ENCODE measurements at regions not wholly inside any gene's neighbourhood (a gene's known extent, or its start where the extent isn't known, plus 50 kb on each side); places are given as distances from the start of the nearest gene placed in this dataset.

- H3K9me3 ChIP-seq (ENCODE audit: control insufficient read depth, insufficient read depth, low read depth, low read length), result no peaks in the 10 kb centered on the region
- H3K27me3 ChIP-seq (ENCODE audit: control insufficient read depth, insufficient read depth, low read length), result no peaks in the 10 kb centered on the region
- H3K9ac ChIP-seq (ENCODE audit: low read length), result no peak overlapping the region
- H3K4me1 ChIP-seq (ENCODE audit: control insufficient read depth, insufficient read depth, low read length), result 0 out of 2 replicates have a peak, but pooled peaks cover 4% of the 10 kb centered on the region
- H3K27ac ChIP-seq (ENCODE audit: low read depth, low read length), result no peak overlapping the region
- H3K4me3 ChIP-seq (ENCODE audit: low read depth, low read length), result no peak overlapping the region
- no peaks in the 10 kb centered on the region for H3K36me3 ChIP-seq (ENCODE audit: control insufficient read depth, insufficient read depth, low read length)
Measured at GRCh38 chr10:43939389-43939938, 290.8 kb upstream of the ZNF32 start.

- Histone ChIP-seq H3K4me3 (ENCODE audit: low read depth, low read length) (no peak overlapping the region), H3K9me3 (ENCODE audit: control insufficient read depth, insufficient read depth, low read depth, low read length) (peaks cover 3% of the 10 kb centered on the region; the same call in 1 of the 2 replicates), H3K9ac (ENCODE audit: low read length) (no peak overlapping the region), H3K27ac (ENCODE audit: low read depth, low read length) (no peak overlapping the region), H3K4me1 (ENCODE audit: control insufficient read depth, insufficient read depth, low read length) (0 out of 2 replicates have a peak, but pooled peaks cover 4% of the 10 kb centered on the region), H3K36me3 (ENCODE audit: control insufficient read depth, insufficient read depth, low read length) (no peaks in the 10 kb centered on the region), H3K27me3 (ENCODE audit: control insufficient read depth, insufficient read depth, low read length) (no peaks in the 10 kb centered on the region)
Measured at GRCh38 chr10:43938810-43939209, 290.1 kb upstream of the ZNF32 start.

GRCh38 chr10:43931308-43931930 is 282.7 kb upstream of the ZNF32 start:
- Histone ChIP-seq H3K9ac (ENCODE audit: low read length) (no peak overlapping the region), H3K27ac (ENCODE audit: low read depth, low read length) (no peak overlapping the region), H3K4me3 (ENCODE audit: low read depth, low read length) (no peak overlapping the region), H3K36me3 (ENCODE audit: control insufficient read depth, insufficient read depth, low read length) (no peaks in the 10 kb centered on the region), H3K27me3 (ENCODE audit: control insufficient read depth, insufficient read depth, low read length) (peaks cover 4% of the 10 kb centered on the region; the same call in 1 of the 2 replicates), H3K9me3 (ENCODE audit: control insufficient read depth, insufficient read depth, low read depth, low read length) (peaks cover 6% of the 10 kb centered on the region; the same call in 1 of the 2 replicates), H3K4me1 (ENCODE audit: control insufficient read depth, insufficient read depth, low read length) (no peaks in the 10 kb centered on the region)

GRCh38 chr10:43930777-43931176 is 282.1 kb upstream of the ZNF32 start:
- no peaks in the 10 kb centered on the region for H3K4me1 ChIP-seq (ENCODE audit: control insufficient read depth, insufficient read depth, low read length)
- no peak overlapping the region for H3K27ac ChIP-seq (ENCODE audit: low read depth, low read length)
- H3K9ac ChIP-seq (ENCODE audit: low read length), result no peak overlapping the region
- H3K4me3 ChIP-seq (ENCODE audit: low read depth, low read length), result no peak overlapping the region
- H3K36me3 ChIP-seq (ENCODE audit: control insufficient read depth, insufficient read depth, low read length), result no peaks in the 10 kb centered on the region
- peaks cover 4% of the 10 kb centered on the region; the same call in 1 of the 2 replicates for H3K27me3 ChIP-seq (ENCODE audit: control insufficient read depth, insufficient read depth, low read length)
- H3K9me3 ChIP-seq (ENCODE audit: control insufficient read depth, insufficient read depth, low read depth, low read length), result peaks cover 6% of the 10 kb centered on the region; the same call in 1 of the 2 replicates

GRCh38 chr10:43930243-43930642 is 281.6 kb upstream of the ZNF32 start:
- H3K9me3 ChIP-seq (ENCODE audit: control insufficient read depth, insufficient read depth, low read depth, low read length), result peaks cover 6% of the 10 kb centered on the region; the same call in 1 of the 2 replicates
- H3K27ac ChIP-seq (ENCODE audit: low read depth, low read length), result no peak overlapping the region
- no peak overlapping the region for H3K4me3 ChIP-seq (ENCODE audit: low read depth, low read length)
- H3K27me3 ChIP-seq (ENCODE audit: control insufficient read depth, insufficient read depth, low read length), result peaks cover 4% of the 10 kb centered on the region; the same call in 1 of the 2 replicates
- no peaks in the 10 kb centered on the region for H3K4me1 ChIP-seq (ENCODE audit: control insufficient read depth, insufficient read depth, low read length)
- H3K36me3 ChIP-seq (ENCODE audit: control insufficient read depth, insufficient read depth, low read length), result no peaks in the 10 kb centered on the region
- no peak overlapping the region for H3K9ac ChIP-seq (ENCODE audit: low read length)

- no peaks in the 10 kb centered on the region for H3K4me1 ChIP-seq (ENCODE audit: control insufficient read depth, insufficient read depth, low read length)
- no peak overlapping the region for H3K27ac ChIP-seq (ENCODE audit: low read depth, low read length)
- peaks cover 4% of the 10 kb centered on the region; the same call in 1 of the 2 replicates for H3K27me3 ChIP-seq (ENCODE audit: control insufficient read depth, insufficient read depth, low read length)
- no peaks in the 10 kb centered on the region for H3K36me3 ChIP-seq (ENCODE audit: control insufficient read depth, insufficient read depth, low read length)
- H3K4me3 ChIP-seq (ENCODE audit: low read depth, low read length), result no peak overlapping the region
- H3K9me3 ChIP-seq (ENCODE audit: control insufficient read depth, insufficient read depth, low read depth, low read length), result peaks cover 6% of the 10 kb centered on the region; the same call in 1 of the 2 replicates
- H3K9ac ChIP-seq (ENCODE audit: low read length), result no peak overlapping the region
Measured at GRCh38 chr10:43929122-43929521, 280.4 kb upstream of the ZNF32 start.

GRCh38 chr10:43928425-43928968 is 279.8 kb upstream of the ZNF32 start:
- no peaks in the 10 kb centered on the region for H3K4me1 ChIP-seq (ENCODE audit: control insufficient read depth, insufficient read depth, low read length)
- H3K27me3 ChIP-seq (ENCODE audit: control insufficient read depth, insufficient read depth, low read length), result peaks cover 4% of the 10 kb centered on the region; the same call in 1 of the 2 replicates
- no peak overlapping the region for H3K4me3 ChIP-seq (ENCODE audit: low read depth, low read length)
- H3K36me3 ChIP-seq (ENCODE audit: control insufficient read depth, insufficient read depth, low read length), result no peaks in the 10 kb centered on the region
- no peak overlapping the region for H3K9ac ChIP-seq (ENCODE audit: low read length)
- no peak overlapping the region for H3K27ac ChIP-seq (ENCODE audit: low read depth, low read length)
- H3K9me3 ChIP-seq (ENCODE audit: control insufficient read depth, insufficient read depth, low read depth, low read length), result no peaks in the 10 kb centered on the region

GRCh38 chr10:43926875-43927406 is 278.3 kb upstream of the ZNF32 start:
- Histone ChIP-seq H3K9ac (ENCODE audit: low read length) (no peak overlapping the region), H3K4me1 (ENCODE audit: control insufficient read depth, insufficient read depth, low read length) (no peaks in the 10 kb centered on the region), H3K36me3 (ENCODE audit: control insufficient read depth, insufficient read depth, low read length) (no peaks in the 10 kb centered on the region), H3K27ac (ENCODE audit: low read depth, low read length) (no peak overlapping the region), H3K9me3 (ENCODE audit: control insufficient read depth, insufficient read depth, low read depth, low read length) (no peaks in the 10 kb centered on the region), H3K27me3 (ENCODE audit: control insufficient read depth, insufficient read depth, low read length) (peaks cover 4% of the 10 kb centered on the region; the same call in 1 of the 2 replicates), H3K4me3 (ENCODE audit: low read depth, low read length) (no peak overlapping the region)

- H3K36me3 ChIP-seq (ENCODE audit: control insufficient read depth, insufficient read depth, low read length), result no peaks in the 10 kb centered on the region
- H3K4me3 ChIP-seq (ENCODE audit: low read depth, low read length), result no peak overlapping the region
- peaks cover 4% of the 10 kb centered on the region; the same call in 1 of the 2 replicates for H3K27me3 ChIP-seq (ENCODE audit: control insufficient read depth, insufficient read depth, low read length)
Measured at GRCh38 chr10:43926371-43926770, 277.7 kb upstream of the ZNF32 start.

GRCh38 chr10:43925793-43926192 is 277.1 kb upstream of the ZNF32 start:
- no peaks in the 10 kb centered on the region for H3K36me3 ChIP-seq (ENCODE audit: control insufficient read depth, insufficient read depth, low read length)
- H3K4me3 ChIP-seq (ENCODE audit: low read depth, low read length), result no peak overlapping the region
- peaks cover 4% of the 10 kb centered on the region; the same call in 1 of the 2 replicates for H3K27me3 ChIP-seq (ENCODE audit: control insufficient read depth, insufficient read depth, low read length)

More at GRCh38 chr10:43926371-43926770, 277.7 kb upstream of the ZNF32 start:
- H3K9me3 ChIP-seq (ENCODE audit: control insufficient read depth, insufficient read depth, low read depth, low read length), result peaks cover 4% of the 10 kb centered on the region; the same call in 1 of the 2 replicates
- no peak overlapping the region for H3K9ac ChIP-seq (ENCODE audit: low read length)
- H3K27ac ChIP-seq (ENCODE audit: low read depth, low read length), result no peak overlapping the region
- H3K4me1 ChIP-seq (ENCODE audit: control insufficient read depth, insufficient read depth, low read length), result no peaks in the 10 kb centered on the region

GRCh38 chr10:43923328-43923727 is 274.6 kb upstream of the ZNF32 start:
- no peaks in the 10 kb centered on the region for H3K4me1 ChIP-seq (ENCODE audit: control insufficient read depth, insufficient read depth, low read length)

More at GRCh38 chr10:43925793-43926192, 277.1 kb upstream of the ZNF32 start:
- no peaks in the 10 kb centered on the region for H3K4me1 ChIP-seq (ENCODE audit: control insufficient read depth, insufficient read depth, low read length)
- H3K9me3 ChIP-seq (ENCODE audit: control insufficient read depth, insufficient read depth, low read depth, low read length), result peaks cover 7% of the 10 kb centered on the region; the same call in 1 of the 2 replicates
- no peak overlapping the region for H3K9ac ChIP-seq (ENCODE audit: low read length)
- no peak overlapping the region for H3K27ac ChIP-seq (ENCODE audit: low read depth, low read length)

More at GRCh38 chr10:43923328-43923727, 274.6 kb upstream of the ZNF32 start:
- H3K9ac ChIP-seq (ENCODE audit: low read length), result no peak overlapping the region
- H3K9me3 ChIP-seq (ENCODE audit: control insufficient read depth, insufficient read depth, low read depth, low read length), result peaks cover 15% of the 10 kb centered on the region
- no peak overlapping the region for H3K4me3 ChIP-seq (ENCODE audit: low read depth, low read length)
- H3K36me3 ChIP-seq (ENCODE audit: control insufficient read depth, insufficient read depth, low read length), result no peaks in the 10 kb centered on the region
- H3K27ac ChIP-seq (ENCODE audit: low read depth, low read length), result no peak overlapping the region
- H3K27me3 ChIP-seq (ENCODE audit: control insufficient read depth, insufficient read depth, low read length), result peaks cover 4% of the 10 kb centered on the region; the same call in 1 of the 2 replicates

All from HUES6 (cell line).